Stromal cell of bone marrow (primary cell): ENCODE measurements at regions not wholly inside any gene's neighbourhood (a gene's known extent, or its start where the extent isn't known, plus 50 kb on each side); places are given as distances from the start of the nearest gene placed in this dataset.
"Not testable (repeated sequence)": the region's sequence is repeated elsewhere in the genome, so short reads cannot be mapped to it uniquely, and the experiment has no call there.

Experiments
- DNase-seq: peaks from one replicate; pipeline ENCODE4 v3.0.0-alpha.2; 2012; ENCODE audit warnings: low read depth

GRCh38 chr2:40579247-40579646 lies 127.4 kb upstream of the SLC8A1 start:
- DNase-seq, result no peak

- DNase-seq, result no peak
Observed at GRCh38 chr2:40584432-40584831, 132.5 kb upstream of the SLC8A1 start.

GRCh38 chr2:40591774-40592173 lies 139.9 kb upstream of the SLC8A1 start:
- no peak for DNase-seq

- DNase-seq, result no peak
Observed at GRCh38 chr2:40592218-40592617, 140.3 kb upstream of the SLC8A1 start.

GRCh38 chr2:40606862-40607261 lies 155.0 kb upstream of the SLC8A1 start:
- DNase-seq, result peak; percentile 61

- DNase-seq, result no peak
Observed at GRCh38 chr2:40611196-40611595, 159.3 kb upstream of the SLC8A1 start.

GRCh38 chr2:40625849-40626248 lies 174.0 kb upstream of the SLC8A1 start:
- DNase-seq, result peak; percentile 78

GRCh38 chr2:40628556-40628955 lies 176.7 kb upstream of the SLC8A1 start:
- no peak for DNase-seq

GRCh38 chr2:40629768-40630434 lies 178.0 kb upstream of the SLC8A1 start:
- DNase-seq, result no peak

GRCh38 chr2:40639320-40639719 lies 187.4 kb upstream of the SLC8A1 start:
- DNase-seq, result no peak

GRCh38 chr2:40642237-40642636 lies 190.3 kb upstream of the SLC8A1 start:
- DNase-seq, result no peak

GRCh38 chr2:40642726-40643125 lies 190.8 kb upstream of the SLC8A1 start:
- no peak for DNase-seq

- no peak for DNase-seq
Observed at GRCh38 chr2:40646642-40647041, 194.8 kb upstream of the SLC8A1 start.

GRCh38 chr2:40652155-40652554 lies 200.3 kb upstream of the SLC8A1 start:
- no peak for DNase-seq

- DNase-seq, result no peak
Observed at GRCh38 chr2:40653829-40654228, 201.9 kb upstream of the SLC8A1 start.

- no peak for DNase-seq
Observed at GRCh38 chr2:40654346-40654745, 202.5 kb upstream of the SLC8A1 start.

- peak; percentile 15 for DNase-seq
Observed at GRCh38 chr2:40658941-40659340, 207.1 kb upstream of the SLC8A1 start.

GRCh38 chr2:40665493-40666232 lies 213.8 kb upstream of the SLC8A1 start:
- no peak for DNase-seq

GRCh38 chr2:40666398-40666797 lies 214.5 kb upstream of the SLC8A1 start:
- no peak for DNase-seq

- peak; percentile 49 for DNase-seq
Observed at GRCh38 chr2:40668425-40668824, 216.5 kb upstream of the SLC8A1 start.

GRCh38 chr2:40676134-40676790 lies 224.4 kb upstream of the SLC8A1 start:
- DNase-seq, result not testable (repeated sequence)

- peak; percentile 39 for DNase-seq
Observed at GRCh38 chr2:40680547-40680946, 228.7 kb upstream of the SLC8A1 start.

- DNase-seq, result no peak
Observed at GRCh38 chr2:40690036-40690435, 238.1 kb upstream of the SLC8A1 start.
